ENCODE measurements at regions not wholly inside any gene's neighbourhood (a gene's known extent, or its start where the extent isn't known, plus 50 kb on each side); places are given as distances from the start of the nearest gene placed in this dataset.
A peak's percentile ranks its signal among the peaks of the same experiment; 100 is the strongest.

- no peak for TF ChIP-seq CTCF (IDR thresholded peaks at IDR 0.05)
- TF ChIP-seq TCF7L2 (IDR thresholded peaks at IDR 0.05; ENCODE audit: low read depth, low read length) = peak; percentile 56; the same call in 1 of the 2 replicates
- TF ChIP-seq REST (IDR thresholded peaks at IDR 0.05; ENCODE audit: insufficient read depth in 1 of 2, low read depth in 2 of 2, low read length in 1 of 2) = no peak
- TF ChIP-seq POLR2AphosphoS5 (IDR thresholded peaks at IDR 0.05; ENCODE audit: low read depth, low read length) = no peak
Observed at GRCh38 chr21:28832013-28832714, 160.5 kb downstream of the LTN1 start.
